GM19043 (cell line): ENCODE measurements at regions not wholly inside any gene's neighbourhood (a gene's known extent, or its start where the extent isn't known, plus 50 kb on each side); places are given as distances from the start of the nearest gene placed in this dataset.

Experiments
- ATAC-seq: cut with Tn5 transposase; IDR thresholded peaks from one replicate; pipeline ENCODE4 v1.9.1; 2021; ENCODE audit warnings: low read depth; ENCODE audit not compliant: unreplicated experiment

DNA sequence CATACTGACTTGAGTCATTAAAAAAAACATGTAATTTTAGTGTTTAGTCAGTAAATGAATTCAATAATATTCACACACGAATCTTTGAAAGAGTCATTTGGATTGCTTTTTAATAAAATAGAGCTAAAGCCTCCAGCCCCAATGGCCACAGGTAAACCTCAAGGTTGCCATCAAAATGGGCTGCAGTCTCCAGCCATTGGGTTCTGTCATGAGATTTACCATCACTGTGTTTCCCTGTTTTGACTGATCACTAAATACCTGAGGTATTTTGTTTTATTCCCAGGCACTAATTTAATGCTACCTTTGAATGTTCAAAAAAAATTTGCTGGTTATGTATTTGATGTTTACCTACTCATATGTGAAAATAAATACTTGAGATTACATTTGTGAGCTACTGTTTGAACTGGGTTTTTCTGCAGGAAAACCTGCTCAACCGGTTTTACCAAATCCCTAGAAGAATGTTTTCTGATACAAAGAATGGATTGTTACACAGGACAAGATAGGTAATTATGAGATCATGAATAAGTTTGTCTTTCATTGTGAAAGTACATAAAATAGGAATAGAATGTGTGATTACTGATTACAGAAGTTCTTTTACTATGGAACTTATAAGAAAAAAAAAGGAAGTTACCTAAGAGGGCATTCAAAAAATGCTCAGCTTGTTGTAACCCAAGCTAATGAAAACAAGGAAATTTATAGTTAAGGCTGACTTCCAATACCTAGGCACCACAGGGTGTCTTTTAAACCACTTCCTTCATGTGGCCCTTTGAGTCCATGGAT lies 391.3 kb downstream of the EFNB2 start:
- no peak for ATAC-seq

DNA sequence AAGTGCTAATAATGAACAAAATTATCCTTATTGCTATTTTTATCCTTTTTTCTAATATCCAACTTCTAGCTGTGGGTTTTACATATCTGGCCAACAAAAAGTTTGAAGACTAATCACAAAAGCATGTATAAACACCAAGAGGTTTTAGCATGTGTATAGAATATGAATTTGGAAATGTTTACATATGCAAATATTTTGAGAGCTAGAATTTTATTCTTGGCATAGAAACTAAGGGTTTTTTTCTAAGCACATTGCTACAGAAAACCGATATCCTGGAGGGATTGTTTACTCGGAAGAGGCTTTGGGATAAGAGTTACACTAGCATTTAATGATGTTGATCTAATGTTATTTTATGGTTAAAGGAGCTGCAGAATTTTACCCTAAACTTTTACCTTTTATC lies 392.1 kb downstream of the EFNB2 start:
- no peak for ATAC-seq

DNA sequence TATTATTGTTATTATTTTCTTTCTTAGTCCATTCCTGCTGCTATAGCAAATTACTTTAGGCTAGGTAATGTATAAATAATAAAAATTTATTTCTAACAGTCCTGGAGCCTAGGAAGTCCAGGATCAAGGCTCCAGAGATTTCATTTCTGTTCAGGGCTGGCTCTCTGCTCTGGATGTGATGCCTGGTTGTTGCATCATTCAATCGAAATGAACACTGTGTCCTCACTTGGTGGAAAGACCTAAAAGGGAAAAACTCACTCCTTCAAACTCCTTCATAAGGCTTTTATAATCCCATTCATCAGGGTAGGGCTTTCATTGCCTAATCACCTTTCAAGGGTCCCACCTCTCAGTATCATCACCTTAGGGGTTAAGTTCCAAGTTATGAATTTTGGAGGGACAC lies 395.0 kb downstream of the EFNB2 start:
- no peak for ATAC-seq

DNA sequence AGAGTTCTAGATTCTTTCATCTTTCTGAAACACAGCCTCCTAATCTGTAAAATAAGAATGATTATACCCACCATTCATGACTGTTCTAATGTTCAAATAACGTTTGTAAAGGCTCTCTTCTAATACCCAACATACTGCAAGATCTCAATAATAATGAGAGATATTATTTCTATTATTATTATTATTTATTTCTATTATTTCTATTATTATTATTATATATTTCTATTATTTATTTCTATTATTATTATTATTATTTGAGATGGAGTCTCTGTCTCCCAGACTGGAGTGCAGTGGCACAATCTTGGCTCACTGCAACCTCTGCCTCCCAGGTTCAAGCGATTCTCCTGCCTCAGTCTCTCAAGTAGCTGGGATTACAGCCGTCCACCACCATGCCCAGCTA lies 395.5 kb downstream of the EFNB2 start:
- ATAC-seq: no peak

DNA sequence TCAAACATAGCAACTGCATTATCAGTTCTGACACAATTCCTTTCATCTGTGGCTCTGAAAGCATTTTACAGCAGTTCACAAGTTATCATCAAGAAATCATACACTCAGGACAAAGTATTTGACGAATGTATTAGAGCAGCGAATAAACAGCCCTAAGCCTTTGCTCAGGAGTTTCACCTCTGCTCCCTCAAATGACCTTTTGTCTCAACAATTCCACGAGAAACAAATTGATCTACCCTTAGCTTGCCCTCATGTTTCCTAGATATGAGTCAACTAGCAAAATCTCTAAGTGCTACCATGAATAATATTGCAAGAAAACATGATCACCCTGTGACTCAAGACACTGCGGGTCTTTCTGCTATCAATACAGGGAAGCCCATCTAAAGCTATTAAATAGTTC lies 396.1 kb downstream of the EFNB2 start:
- ATAC-seq: no peak

DNA sequence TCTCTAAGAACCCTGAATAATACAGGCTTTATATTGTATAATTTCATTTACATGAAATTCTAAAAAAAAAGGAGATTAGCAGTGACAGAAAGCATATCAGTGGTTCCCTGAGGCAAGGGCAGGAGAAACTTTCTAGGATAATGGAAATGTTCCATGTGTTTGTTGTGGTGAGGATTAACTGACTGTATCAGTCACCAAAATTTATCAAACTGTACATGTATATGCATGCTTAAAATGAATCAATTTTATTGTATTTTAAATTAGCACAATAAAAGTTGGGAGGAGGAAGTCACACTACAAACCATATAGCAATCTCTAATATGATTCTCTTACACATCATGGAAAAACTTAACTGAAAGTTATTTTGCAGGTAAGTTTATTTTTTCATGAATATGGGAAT lies 396.8 kb downstream of the EFNB2 start:
- no peak for ATAC-seq

DNA sequence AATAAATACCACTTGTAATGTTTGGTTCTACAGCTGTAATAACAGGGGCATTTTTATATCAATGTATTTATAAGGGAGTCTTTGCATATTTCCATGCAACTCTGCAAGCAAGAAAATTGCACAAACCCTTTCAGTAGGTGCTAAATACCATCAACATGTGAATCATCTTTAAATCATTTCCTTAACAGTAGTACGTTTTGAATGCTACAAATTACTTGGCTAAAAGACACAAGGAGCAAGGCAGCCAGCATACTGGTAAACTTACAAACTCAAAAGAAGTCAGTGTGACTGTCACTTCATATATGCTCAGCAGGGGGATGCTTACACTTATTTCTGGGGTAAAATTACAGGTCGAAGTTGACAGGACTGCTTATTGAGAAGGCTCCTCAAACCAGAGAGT lies 402.4 kb downstream of the EFNB2 start:
- ATAC-seq: no peak

DNA sequence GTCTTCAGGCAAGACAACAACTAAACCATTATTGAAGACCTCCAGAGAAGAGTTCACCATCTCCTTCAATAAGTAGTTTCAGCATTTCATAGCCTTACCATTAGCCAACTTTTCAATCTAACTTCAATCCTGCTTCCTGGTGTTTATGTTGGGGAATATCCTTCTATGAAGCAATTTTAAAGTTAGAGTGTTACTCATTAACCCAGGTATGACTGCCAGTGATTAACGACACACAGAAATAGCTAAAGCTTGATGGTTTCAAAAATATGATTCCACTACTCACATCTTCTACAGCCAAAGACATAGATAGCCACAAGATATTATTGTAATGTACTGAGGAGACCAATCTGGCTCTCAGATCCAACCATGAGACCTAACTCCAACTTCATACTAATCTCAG lies 403.2 kb downstream of the EFNB2 start:
- no peak for ATAC-seq

DNA sequence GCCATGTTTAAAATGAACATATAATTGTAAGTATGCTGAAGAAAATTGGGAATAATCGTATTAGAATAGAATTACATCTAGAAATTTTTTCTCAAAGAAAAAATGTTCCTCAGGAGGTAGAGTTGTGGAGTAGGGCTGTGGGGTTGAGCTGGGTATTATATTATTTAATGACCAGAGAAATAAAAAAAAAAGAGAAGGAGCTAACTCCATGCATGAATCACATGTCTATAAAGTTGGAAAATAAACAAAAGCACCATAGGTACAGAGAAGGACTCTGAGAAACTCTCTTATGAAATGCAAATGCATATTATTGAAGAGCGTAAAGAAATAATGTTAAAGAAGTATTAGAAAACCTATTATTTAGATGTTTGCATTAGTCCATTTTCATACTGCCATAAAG lies 405.5 kb downstream of the EFNB2 start:
- no peak for ATAC-seq

DNA sequence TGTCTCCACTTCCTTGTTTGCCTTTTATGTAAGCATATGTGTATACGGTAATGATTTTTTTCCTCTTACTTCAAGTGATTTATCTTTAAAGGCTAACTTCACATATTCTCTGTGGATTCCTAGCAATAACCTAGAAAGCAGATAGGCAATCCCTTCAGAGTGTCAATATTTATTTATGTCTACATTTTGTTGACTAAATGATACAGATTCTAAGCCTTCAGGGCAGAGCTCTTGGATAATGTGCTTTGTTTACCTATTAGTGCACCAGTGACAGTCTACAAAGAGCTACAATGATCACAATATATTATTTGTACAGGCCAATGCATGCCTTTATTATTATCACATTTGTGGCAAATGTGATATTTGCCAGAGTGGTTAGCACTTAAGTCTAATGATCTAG lies 406.2 kb downstream of the EFNB2 start:
- no peak for ATAC-seq

DNA sequence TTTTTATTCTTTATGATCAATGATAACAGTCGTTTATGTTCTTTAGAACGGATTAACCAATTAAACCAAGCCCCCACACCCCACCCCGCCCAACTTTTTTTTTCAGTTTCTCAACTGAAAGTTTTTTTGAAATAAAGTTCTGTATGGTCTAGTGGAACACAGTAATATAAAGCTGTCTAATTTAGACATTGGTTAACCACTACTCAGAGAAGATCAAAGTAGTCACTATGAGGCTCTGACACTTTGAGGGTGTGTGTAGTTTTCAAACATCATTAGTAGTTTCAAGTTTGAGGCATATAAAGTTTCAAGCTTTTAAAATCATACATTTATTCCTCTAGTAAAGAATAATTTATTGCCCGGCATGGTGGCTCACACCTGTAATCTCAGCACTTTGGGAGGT lies 413.2 kb downstream of the EFNB2 start:
- no peak for ATAC-seq

DNA sequence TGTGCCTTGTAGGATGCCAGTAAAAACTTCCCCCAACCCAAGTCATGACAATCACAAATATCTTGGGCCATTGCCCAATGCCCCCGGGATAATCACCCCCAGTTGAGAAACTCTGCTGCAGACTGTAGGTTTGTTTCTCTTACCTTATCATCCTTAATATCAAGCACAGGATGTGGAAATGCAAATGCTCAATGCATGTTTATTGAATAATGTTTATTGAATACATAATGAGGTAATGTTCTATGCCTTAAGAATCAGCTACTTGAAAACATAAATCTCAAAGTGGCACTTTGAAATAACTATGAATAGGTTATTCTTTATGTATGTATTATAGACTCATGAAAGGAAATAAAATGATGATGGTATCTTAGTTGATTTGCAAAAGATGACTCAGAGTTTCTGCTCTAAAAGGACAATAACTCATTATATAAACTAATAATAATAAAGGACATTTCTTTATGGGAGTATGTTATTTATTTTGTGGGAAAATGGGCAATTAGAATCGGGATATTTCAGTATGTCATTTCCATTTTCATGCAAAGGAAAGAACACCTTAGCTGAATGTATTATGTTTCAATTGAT lies 414.2 kb downstream of the EFNB2 start:
- no peak for ATAC-seq

DNA sequence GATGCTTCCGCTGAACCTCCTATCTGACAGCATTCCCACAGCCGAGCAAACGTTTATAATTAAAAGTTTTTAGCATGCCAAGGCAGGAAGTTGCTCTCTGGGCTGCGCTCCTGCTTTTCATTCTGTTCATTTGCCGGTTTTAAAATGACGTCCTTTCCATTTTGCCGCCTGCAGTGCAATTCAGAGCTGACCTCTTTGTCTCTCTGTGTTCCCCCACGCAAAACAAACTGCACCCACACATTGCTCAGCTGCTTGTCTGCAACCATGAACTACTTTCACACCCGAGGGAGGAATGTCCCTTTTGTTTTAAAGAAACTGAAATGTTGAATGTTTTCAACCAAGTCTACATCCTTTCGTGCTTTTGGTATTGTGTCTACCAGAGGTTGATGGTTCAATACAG lies 416.5 kb downstream of the EFNB2 start:
- no peak for ATAC-seq

DNA sequence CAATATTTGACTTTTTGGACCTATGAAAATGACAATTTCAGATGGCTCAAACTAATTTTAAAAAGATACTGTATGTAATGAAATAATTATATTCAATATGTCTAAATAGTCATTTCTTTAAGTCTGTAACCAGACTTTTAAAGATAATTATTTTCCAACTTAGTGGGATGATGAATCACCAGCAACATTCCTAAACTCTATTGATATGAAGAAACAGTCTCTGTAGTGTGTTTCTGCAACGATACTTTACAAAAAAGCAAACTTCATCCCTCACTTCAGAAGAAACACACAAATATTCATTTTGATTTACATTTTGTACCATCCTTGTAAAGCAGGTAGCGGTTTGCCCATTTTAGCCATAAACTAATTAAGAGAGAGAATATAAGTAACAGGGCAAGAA lies 417.4 kb downstream of the EFNB2 start:
- ATAC-seq: no peak

DNA sequence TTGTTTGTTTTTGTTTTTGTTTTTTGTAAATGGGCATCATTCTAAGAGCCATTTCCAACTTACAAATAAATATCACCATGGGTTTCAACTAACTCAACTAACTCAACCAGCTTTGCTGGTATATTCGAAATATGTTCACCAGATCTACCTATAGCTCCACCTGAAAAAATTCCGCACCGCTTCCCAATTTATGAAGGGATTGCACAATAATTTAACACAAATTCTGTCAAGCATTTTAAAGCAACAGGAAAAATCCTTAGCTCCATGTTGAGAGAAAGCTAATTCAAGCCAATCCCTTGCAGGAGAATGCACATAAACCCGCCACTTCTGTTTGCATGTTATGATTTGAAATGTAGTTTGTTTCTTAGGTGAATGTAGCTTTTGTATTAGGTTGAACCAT lies 417.8 kb downstream of the EFNB2 start:
- no peak for ATAC-seq

DNA sequence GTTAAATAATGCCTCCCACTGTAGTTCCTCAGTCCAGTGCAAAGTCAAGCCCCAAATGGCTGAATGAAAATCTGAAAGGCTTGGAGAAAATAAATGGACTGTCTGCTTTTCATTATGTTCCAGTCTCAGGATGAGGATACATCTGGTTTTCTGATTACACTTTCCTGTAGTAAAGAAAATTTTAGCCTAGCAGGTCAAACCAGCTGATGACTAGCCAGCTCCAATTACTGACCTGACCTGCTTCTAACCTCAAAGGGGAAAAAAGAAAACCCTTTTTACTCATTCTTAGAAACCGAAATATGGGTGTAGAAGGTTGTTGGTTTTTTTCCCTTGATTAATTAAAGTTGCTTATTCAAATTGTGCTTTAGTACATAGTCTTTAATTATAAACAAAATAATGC lies 418.4 kb downstream of the EFNB2 start:
- ATAC-seq: no peak

DNA sequence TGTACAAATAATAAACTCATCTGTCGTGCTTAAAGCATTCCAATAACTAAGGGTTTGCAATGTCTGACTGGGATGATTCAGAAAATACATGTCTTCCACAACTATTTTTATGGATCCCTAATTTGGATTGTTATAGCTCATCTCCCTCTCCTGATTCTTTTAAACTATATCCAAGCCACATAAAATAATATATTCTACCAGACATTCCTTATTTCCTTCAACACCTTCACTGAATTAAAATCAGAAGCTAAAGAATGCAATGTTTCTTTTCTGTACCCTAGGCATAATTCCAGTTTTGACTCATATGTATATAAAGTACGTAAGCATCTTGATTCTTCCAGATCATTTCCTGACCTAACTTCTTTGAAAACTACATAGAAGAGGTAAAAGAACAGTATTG lies 420.4 kb downstream of the EFNB2 start:
- no peak for ATAC-seq

DNA sequence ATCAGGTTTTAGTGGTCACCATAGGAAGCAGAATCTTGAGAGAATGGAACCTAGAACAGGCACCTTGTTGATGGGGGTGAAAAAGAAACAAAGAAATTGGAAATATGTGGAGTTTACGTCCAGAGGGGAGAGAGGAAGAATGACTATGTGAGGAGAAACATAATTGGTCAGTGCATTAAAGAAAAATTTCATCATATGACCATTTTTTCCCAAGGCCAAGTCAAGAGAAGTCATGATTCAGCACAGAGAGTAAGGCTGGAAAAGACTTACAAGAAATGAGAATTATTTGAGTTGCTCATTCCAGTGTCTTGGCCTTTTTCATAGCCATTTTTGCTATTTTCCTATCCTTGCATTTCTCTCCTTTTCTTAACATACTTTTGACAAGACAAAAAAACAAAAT lies 421.7 kb downstream of the EFNB2 start:
- no peak for ATAC-seq

DNA sequence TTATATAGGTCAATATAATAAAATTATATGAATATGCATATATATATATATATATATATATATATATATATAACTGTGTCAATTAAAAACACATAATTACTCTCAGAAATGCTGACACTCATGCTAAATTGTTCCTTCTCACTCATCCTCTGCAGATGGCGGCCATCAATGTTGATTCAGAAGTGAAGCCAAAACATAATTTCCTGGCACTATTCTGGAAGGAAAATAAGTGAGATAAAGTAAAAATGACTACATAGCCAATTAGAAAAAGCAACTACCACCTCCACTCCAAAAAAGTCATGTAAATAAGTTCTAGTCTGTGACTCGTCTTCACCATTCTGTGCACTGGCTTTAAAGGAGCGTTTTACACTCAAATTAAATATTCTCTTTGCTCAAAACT lies 423.3 kb downstream of the EFNB2 start:
- no peak for ATAC-seq

DNA sequence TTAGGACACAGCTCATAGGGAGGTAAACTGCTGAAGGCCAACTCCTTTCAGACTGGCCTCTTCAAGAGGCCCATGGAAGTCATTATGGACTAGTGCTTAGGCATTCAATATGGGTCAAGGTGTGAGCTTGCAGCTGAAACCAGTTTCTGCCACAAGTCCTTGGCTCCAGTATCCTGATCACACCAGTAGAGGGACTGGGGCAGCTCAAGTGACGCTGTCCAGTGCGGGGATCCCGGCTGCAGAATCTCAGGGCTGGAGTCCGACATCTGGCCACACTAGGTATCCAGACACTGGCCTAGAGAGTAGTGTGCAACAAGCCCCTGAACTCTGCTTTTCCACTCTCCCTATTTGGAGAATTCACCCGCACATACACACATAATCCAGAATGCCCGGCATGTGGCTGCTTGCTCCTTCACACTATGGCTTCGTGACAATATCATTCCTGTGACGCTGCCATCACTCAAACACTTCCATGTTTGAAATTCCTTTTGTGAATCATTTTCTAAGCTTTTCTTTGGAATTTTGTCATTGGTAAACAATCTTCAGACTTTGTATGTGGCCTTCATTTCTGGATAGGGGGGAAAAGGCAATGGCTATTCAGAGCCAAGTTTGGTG lies 425.1 kb downstream of the EFNB2 start:
- ATAC-seq: no peak

DNA sequence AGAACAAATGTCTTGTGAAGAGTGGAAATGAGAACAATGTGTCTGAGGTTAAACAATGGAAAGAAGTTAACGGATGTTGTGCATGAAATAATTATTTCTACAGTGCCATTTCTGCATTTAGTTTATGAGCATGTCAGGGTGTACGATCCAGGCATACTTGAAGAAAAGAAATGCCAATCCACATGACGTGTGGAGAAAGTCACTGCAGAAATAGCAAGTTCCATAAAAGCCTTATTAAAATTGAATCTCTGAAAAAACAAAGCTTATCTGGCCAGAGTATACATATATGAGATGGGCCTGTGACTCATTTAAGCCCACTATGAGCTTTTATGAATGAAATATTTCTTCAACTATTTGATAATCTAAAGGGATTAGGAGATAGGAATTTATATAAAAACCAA lies 426.1 kb downstream of the EFNB2 start:
- ATAC-seq: no peak

DNA sequence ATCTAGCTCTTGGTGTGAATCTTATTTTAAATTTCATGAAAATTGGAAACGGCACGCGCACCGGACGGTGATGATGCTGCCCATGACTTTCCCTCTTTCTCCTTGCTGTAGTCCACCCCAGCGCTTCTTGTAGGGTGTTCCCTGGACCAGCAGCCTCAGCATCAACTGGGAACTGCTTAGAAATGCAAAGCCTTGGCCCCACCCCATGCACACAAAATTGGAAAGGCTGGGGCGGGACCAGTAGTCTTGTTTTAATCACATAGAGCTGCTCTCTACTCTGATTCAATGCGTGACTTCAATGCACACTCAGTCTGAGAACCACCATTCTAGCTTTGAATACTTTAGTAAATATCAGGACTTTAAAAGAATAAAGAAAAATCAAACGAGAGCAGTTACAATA lies 427.1 kb downstream of the EFNB2 start:
- no peak for ATAC-seq
